SU-DHL-6 (cell line): ENCODE measurements at regions not wholly inside any gene's neighbourhood (a gene's known extent, or its start where the extent isn't known, plus 50 kb on each side); places are given as distances from the start of the nearest gene placed in this dataset.

Experiments used
- H2AFZ ChIP-seq: fragments of 200-600 bp; sonication (generic); 2 replicates; pipeline ENCODE4 v1.6.1; 2014; ENCODE audit warnings: low read depth, mild to moderate bottlenecking, moderate library complexity, mixed read lengths, antibody characterized with exemption, low read length; ENCODE audit not compliant: severe bottlenecking
- H3F3A ChIP-seq: fragments of 200-600 bp; shearing (Covaris generic); 2 replicates; pipeline ENCODE4 v1.6.0; 2016; ENCODE audit warnings: antibody characterized with exemption, mild to moderate bottlenecking; ENCODE audit not compliant: insufficient read depth
- H3K27ac ChIP-seq: fragments of 200-600 bp; sonication (generic); 2 replicates; pipeline ENCODE4 v1.5.1; 2016; ENCODE audit warnings: low read depth, mild to moderate bottlenecking, low read length, moderate library complexity, mixed read lengths
- H3K27me3 ChIP-seq: fragments of 200-600 bp; sonication (generic), shearing (Covaris generic); 2 replicates; pipeline ENCODE4 v1.6.0; 2014; ENCODE audit warnings: mild to moderate bottlenecking, low read length
- H3K36me3 ChIP-seq: fragments of 200-600 bp; sonication (generic); 2 replicates; pipeline ENCODE4 v1.6.1; 2014; ENCODE audit warnings: mild to moderate bottlenecking, low read length, mixed read lengths
- H3K4me2 ChIP-seq: fragments of 300-600, 200-600 bp; shearing (Covaris generic), sonication (generic); 2 replicates; pipeline ENCODE4 v1.6.0; 2014; ENCODE audit warnings: low read length, low read depth, mild to moderate bottlenecking; ENCODE audit not compliant: poor library complexity, severe bottlenecking
- H3K4me3 ChIP-seq: fragments of 200-600 bp; sonication (generic); 2 replicates; pipeline ENCODE4 v1.5.1; 2014; ENCODE audit warnings: antibody characterized with exemption, low read length, mild to moderate bottlenecking, mixed read lengths; ENCODE audit not compliant: insufficient read depth, poor library complexity, severe bottlenecking
- H3K79me2 ChIP-seq: fragments of 200-600 bp; sonication (generic); 2 replicates; pipeline ENCODE4 v1.6.1; 2014; ENCODE audit warnings: mild to moderate bottlenecking, low read length, moderate library complexity; ENCODE audit not compliant: insufficient read depth
- H3K9ac ChIP-seq: fragments of 200-600 bp; sonication (generic); 2 replicates; pipeline ENCODE4 v1.7.0; 2014; ENCODE audit warnings: mild to moderate bottlenecking, low read length
- H3K9me2 ChIP-seq: fragments of 200-600 bp; sonication (generic); replicated peaks from 2 replicates; pipeline ENCODE4 v1.6.1; 2014; ENCODE audit warnings: low read length; ENCODE audit not compliant: insufficient read depth
- H3K9me3 ChIP-seq: fragments of 200-600 bp; sonication (generic); 2 replicates; pipeline ENCODE4 v1.6.1; 2014; ENCODE audit warnings: low read length, mixed read lengths; ENCODE audit not compliant: insufficient read depth
- H4K20me1 ChIP-seq: fragments of 200-600 bp; sonication (generic); 2 replicates; pipeline ENCODE4 v1.6.1; 2014; ENCODE audit warnings: low read depth, mild to moderate bottlenecking, antibody characterized with exemption, low read length, moderate library complexity, mixed read lengths
- EZH2phosphoT487 ChIP-seq: fragments of 200-600 bp; sonication (generic), shearing (Covaris generic); conservative IDR thresholded peaks from 2 replicates; pipeline ENCODE4 v1.6.1; 2018; ENCODE audit warnings: mild to moderate bottlenecking, antibody characterized with exemption, low read length, moderate library complexity, mixed read lengths
- TF ChIP-seq, protein P1 (sequence below): fragments of 200-600 bp; sonication (generic); IDR thresholded peaks from one replicate; pipeline ENCODE4 v1.5.1; 2017; ENCODE audit warnings: antibody characterized with exemption, mild to moderate bottlenecking, low read length, moderate library complexity; ENCODE audit not compliant: insufficient read depth, poor library complexity, severe bottlenecking

DNA sequence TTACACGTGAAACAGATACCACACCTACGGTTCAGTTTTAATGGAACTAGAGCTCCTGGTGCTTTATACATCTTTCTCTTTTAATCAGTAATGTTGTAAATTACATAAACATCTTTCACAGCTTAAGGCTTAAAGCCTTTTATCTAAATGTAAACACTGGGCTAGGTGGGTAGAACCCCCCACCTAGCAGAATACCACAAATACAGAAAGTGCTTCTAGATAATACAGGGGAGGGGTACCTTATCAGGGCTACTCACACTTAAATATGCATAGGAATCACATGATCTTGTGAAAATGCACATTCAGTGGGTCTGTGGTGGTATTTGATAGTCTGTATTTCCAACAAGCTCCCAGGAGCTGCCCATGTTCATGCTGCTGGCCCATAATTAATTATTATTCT is 256.4 kb upstream of the TARS1 start:
- Histone ChIP-seq H2AFZ (no peak overlapping the region), H3K27me3 (no peaks in the 10 kb centered on the region)

DNA sequence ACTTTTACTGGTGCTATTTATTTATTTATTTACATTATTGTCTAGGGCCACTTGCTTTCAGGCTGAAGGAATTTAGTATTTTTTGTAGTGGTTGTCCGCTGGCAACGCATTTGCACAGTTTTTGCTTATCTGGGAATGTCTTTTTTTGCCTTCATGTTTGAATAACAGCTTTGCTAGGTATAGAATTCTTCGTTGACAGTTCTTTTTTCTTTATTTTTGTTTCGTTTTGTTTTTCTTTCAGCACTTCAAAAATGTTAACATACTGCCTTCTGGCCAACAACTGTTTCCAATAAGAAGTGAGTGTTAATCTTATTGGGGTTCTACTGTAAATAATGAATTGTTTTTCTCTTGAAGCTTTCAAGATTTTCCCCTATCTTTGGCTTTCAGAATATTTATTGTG is 252.7 kb upstream of the TARS1 start:
- H3K4me3 ChIP-seq: no peak overlapping the region
- no peak overlapping the region for H3K4me2 ChIP-seq

More for the DNA sequence above, 256.4 kb upstream of the TARS1 start:
- H3K36me3 ChIP-seq: no peaks in the 10 kb centered on the region
- no peak overlapping the region for H3K4me3 ChIP-seq
- no peak for TF ChIP-seq EZH2phosphoT487
- TF ChIP-seq, protein P1, sequence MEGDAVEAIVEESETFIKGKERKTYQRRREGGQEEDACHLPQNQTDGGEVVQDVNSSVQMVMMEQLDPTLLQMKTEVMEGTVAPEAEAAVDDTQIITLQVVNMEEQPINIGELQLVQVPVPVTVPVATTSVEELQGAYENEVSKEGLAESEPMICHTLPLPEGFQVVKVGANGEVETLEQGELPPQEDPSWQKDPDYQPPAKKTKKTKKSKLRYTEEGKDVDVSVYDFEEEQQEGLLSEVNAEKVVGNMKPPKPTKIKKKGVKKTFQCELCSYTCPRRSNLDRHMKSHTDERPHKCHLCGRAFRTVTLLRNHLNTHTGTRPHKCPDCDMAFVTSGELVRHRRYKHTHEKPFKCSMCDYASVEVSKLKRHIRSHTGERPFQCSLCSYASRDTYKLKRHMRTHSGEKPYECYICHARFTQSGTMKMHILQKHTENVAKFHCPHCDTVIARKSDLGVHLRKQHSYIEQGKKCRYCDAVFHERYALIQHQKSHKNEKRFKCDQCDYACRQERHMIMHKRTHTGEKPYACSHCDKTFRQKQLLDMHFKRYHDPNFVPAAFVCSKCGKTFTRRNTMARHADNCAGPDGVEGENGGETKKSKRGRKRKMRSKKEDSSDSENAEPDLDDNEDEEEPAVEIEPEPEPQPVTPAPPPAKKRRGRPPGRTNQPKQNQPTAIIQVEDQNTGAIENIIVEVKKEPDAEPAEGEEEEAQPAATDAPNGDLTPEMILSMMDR: no peak
- no peak overlapping the region for H3K27ac ChIP-seq
- no peak overlapping the region for H3K4me2 ChIP-seq
- H3K79me2 ChIP-seq: no peaks in the 10 kb centered on the region
- H3K9ac ChIP-seq: no peak overlapping the region
- no peaks in the 10 kb centered on the region for H4K20me1 ChIP-seq
- H3F3A ChIP-seq: no peaks in the 10 kb centered on the region
- no peaks in the 10 kb centered on the region for H3K9me2 ChIP-seq
- no peaks in the 10 kb centered on the region for H3K9me3 ChIP-seq

DNA sequence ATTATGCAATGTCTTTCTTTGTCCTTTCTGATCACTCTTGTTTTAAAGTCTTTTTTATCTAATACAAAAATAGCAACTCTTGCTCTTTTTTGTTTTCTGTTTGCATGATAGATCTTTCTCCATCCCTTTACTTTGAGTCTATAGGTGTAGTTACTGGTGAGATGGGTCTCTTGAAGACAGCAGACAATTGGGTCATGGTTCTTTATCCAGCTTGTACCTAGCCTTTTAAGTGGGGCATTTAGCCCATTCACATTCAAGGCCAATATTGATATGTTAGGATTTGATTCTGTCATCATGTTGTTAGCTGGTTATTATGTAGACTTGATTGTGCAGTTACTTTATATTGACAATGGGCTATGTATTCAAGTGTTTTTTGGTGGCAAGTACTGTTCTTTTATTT is 245.9 kb upstream of the TARS1 start:
- Histone ChIP-seq H2AFZ (no peak overlapping the region), H4K20me1 (no peaks in the 10 kb centered on the region), H3K79me2 (no peaks in the 10 kb centered on the region), H3F3A (no peaks in the 10 kb centered on the region), H3K9me3 (no peaks in the 10 kb centered on the region), H3K4me3 (no peak overlapping the region), H3K9ac (no peak overlapping the region), H3K27me3 (no peaks in the 10 kb centered on the region), H3K36me3 (no peaks in the 10 kb centered on the region), H3K9me2 (no peaks in the 10 kb centered on the region; the same call in 1 of the 2 replicates), H3K27ac (no peak overlapping the region), H3K4me2 (no peak overlapping the region)
- TF ChIP-seq, protein P1: no peak
- no peak for TF ChIP-seq EZH2phosphoT487

More for the DNA sequence above, 252.7 kb upstream of the TARS1 start:
- no peaks in the 10 kb centered on the region for H3K9me3 ChIP-seq
- no peaks in the 10 kb centered on the region for H4K20me1 ChIP-seq
- no peak overlapping the region for H3K9ac ChIP-seq
- no peaks in the 10 kb centered on the region for H3K79me2 ChIP-seq
- TF ChIP-seq EZH2phosphoT487: no peak
- TF ChIP-seq, protein P1: no peak
- no peaks in the 10 kb centered on the region for H3K27me3 ChIP-seq
- no peaks in the 10 kb centered on the region for H3F3A ChIP-seq
- H2AFZ ChIP-seq: no peak overlapping the region
- H3K36me3 ChIP-seq: no peaks in the 10 kb centered on the region
- H3K9me2 ChIP-seq: no peaks in the 10 kb centered on the region; the same call in 1 of the 2 replicates
- no peak overlapping the region for H3K27ac ChIP-seq
